Liver (tissue), 8 donors: ENCODE measurements at regions not wholly inside any gene's neighbourhood (a gene's known extent, or its start where the extent isn't known, plus 50 kb on each side); places are given as distances from the start of the nearest gene placed in this dataset.
"Not testable (repeated sequence)": the region's sequence is repeated elsewhere in the genome, so short reads cannot be mapped to it uniquely, and the experiment has no call there.

ENCODE experiments used
- DNase-seq: peaks from one replicate; pipeline ENCODE4 v3.0.0-alpha.2; 2017; ENCODE audit warnings: low spot score
- H3K27ac ChIP-seq, 2 donors: one replicate each; pipeline ENCODE4 v1.7.0; 2013; ENCODE audit warnings: inconsistent platforms in 2 of 2, low read length in 2 of 2, control low read depth in 1 of 2, low read depth in 1 of 2, mild to moderate bottlenecking in 1 of 2
- H3K27me3 ChIP-seq, 4 donors: one replicate each; pipeline versions ENCODE4 v1.6.1 to v1.7.0; 2013; ENCODE audit warnings: low read length in 3 of 4, inconsistent platforms in 1 of 4, mild to moderate bottlenecking in 1 of 4, moderate library complexity in 1 of 4; ENCODE audit not compliant: control insufficient read depth in 4 of 4, insufficient read depth in 4 of 4
- H3K36me3 ChIP-seq, 4 donors: one replicate each; pipeline versions ENCODE4 v1.6.1 to v1.7.0; 2013; ENCODE audit warnings: low read length in 3 of 4, mild to moderate bottlenecking in 3 of 4, low read depth in 1 of 4, moderate library complexity in 1 of 4; ENCODE audit not compliant: control insufficient read depth in 4 of 4, insufficient read depth in 3 of 4
- H3K4me1 ChIP-seq, 4 donors: one replicate each; pipeline versions ENCODE4 v1.6.1 to v1.7.0; 2013; ENCODE audit warnings: low read length in 3 of 4, mild to moderate bottlenecking in 3 of 4, moderate library complexity in 1 of 4; ENCODE audit not compliant: control insufficient read depth in 4 of 4, insufficient read depth in 4 of 4
- H3K4me3 ChIP-seq, 3 donors: one replicate each; pipeline versions ENCODE4 v1.6.1 to v1.7.0; 2013; ENCODE audit warnings: low read length in 3 of 3, control low read depth in 1 of 3, low read depth in 1 of 3, mild to moderate bottlenecking in 1 of 3
- H3K9ac ChIP-seq, 2 donors: one replicate each; pipeline ENCODE4 v1.7.0; 2013; ENCODE audit warnings: low read length in 2 of 2, mild to moderate bottlenecking in 2 of 2, moderate library complexity in 2 of 2, control low read depth in 1 of 2, low read depth in 1 of 2
- H3K9me3 ChIP-seq, 4 donors: one replicate each; pipeline versions ENCODE4 v1.6.1 to v1.7.0; 2013; ENCODE audit warnings: low read length in 3 of 4; ENCODE audit not compliant: control insufficient read depth in 4 of 4
- ATF3 ChIP-seq: IDR thresholded peaks from 2 replicates; pipeline ENCODE4 v1.6.1; 2016; ENCODE audit warnings: antibody characterized with exemption
- FOXA1 ChIP-seq: IDR thresholded peaks from 2 replicates; pipeline ENCODE4 v1.6.1; 2016; ENCODE audit warnings: antibody characterized with exemption
- HNF4A ChIP-seq, 2 donors: conservative IDR thresholded peaks; 2 replicates each; pipeline ENCODE4 v1.6.1; 2016; ENCODE audit warnings: antibody characterized with exemption in 2 of 2, mild to moderate bottlenecking in 2 of 2
- JUND ChIP-seq, 2 donors: IDR thresholded peaks; 2 replicates each; pipeline ENCODE4 v1.6.1; 2016; ENCODE audit warnings: antibody characterized with exemption in 2 of 2
- NR2F2 ChIP-seq: IDR thresholded peaks from 2 replicates; pipeline ENCODE4 v1.6.1; 2016; ENCODE audit warnings: antibody characterized with exemption
- RAD21 ChIP-seq, 2 donors: IDR thresholded peaks; 2 replicates each; pipeline ENCODE4 v1.6.1; 2016; ENCODE audit warnings: antibody characterized with exemption in 2 of 2, mild to moderate bottlenecking in 2 of 2
- RXRA ChIP-seq, 2 donors: IDR thresholded peaks; 2 replicates each; pipeline ENCODE4 v1.6.1; 2017 to 2018; ENCODE audit warnings: antibody characterized with exemption in 2 of 2, mild to moderate bottlenecking in 1 of 2
- SP1 ChIP-seq: IDR thresholded peaks from 2 replicates; pipeline ENCODE4 v1.6.1; 2018; ENCODE audit warnings: antibody characterized with exemption, mild to moderate bottlenecking
- ZBTB33 ChIP-seq: IDR thresholded peaks from 2 replicates; pipeline ENCODE4 v1.6.1; 2016; ENCODE audit warnings: antibody characterized with exemption
- WGBS: extraction: QIAGEN DNeasy Blood & Tissue Kit; methylation state at CpG from one replicate; pipeline ENCODE4 v1.1.7; 2013; 5-methylcytosine and 5-hydroxymethylcytosine counted together
- TF ChIP-seq, protein P1 (sequence below): fragments of 150-350 bp; IDR thresholded peaks from 2 replicates; pipeline ENCODE4 v1.5.1; 2017; ENCODE audit warnings: improper control_type of control experiment, low read depth, low read length; ENCODE audit not compliant: missing input control
- TF ChIP-seq, protein P2 (sequence below): IDR thresholded peaks from 2 replicates; pipeline ENCODE4 v1.6.1; 2016; ENCODE audit warnings: antibody characterized with exemption, mild to moderate bottlenecking
- donor health status: healthy.
- donor health status: healthy.
- donor health status: healthy.
- donor health status: healthy.
- donor health status: healthy.

DNA sequence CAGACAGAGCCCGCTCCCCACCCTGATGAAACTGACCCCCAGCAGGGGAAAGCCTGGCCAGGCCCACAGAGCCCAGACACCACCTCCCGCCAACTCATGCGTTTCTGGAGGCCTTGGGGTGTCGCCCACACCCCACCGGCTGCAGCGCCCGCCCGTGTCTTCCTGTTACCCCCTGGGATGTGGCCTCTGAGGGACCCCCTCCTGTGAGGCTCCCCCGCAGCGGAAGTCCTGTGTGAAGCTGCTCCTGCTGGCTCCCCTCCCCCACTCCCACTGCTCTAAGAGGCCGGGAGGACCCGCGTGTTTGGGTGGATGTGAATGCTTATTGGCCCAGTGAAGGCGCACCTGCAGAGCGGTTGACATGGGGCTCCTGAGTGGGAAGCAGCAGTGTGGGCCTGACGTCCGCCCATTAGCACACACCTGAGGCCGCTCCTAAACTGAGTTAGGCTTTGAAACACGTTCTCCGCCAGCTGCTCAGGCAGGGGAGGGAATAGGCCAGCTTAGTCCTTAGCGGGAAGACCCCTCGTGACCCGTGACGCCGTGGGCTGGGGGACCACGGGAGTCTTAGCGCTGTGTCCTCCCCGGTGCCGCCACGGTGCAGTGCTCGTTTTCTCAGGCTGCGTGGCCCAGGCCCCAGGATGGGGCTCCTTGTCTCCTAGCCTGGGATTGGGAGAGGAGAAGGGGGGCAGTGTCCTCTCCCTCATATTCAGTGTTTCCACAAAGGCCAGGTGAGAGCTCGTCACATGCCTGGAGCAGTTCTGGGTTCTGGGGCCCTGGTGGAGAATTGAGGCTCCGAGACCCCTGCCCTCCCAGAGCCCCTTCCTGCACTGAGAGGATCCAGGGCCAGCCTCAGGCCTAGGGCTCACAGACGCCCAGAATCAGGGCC lies 323.4 kb upstream of the SFSWAP start:
- Histone ChIP-seq H3K4me1 (no peaks in the 10 kb centered on the region), H3K27ac (no peak overlapping the region), H3K9ac (no peak overlapping the region), H3K9me3 (no peaks in the 10 kb centered on the region), H3K27me3 (no peaks in the 10 kb centered on the region), H3K36me3 (no peaks in the 10 kb centered on the region), H3K4me3 (no peak overlapping the region)
- TF ChIP-seq FOXA1: no peak
- TF ChIP-seq, protein P1, sequence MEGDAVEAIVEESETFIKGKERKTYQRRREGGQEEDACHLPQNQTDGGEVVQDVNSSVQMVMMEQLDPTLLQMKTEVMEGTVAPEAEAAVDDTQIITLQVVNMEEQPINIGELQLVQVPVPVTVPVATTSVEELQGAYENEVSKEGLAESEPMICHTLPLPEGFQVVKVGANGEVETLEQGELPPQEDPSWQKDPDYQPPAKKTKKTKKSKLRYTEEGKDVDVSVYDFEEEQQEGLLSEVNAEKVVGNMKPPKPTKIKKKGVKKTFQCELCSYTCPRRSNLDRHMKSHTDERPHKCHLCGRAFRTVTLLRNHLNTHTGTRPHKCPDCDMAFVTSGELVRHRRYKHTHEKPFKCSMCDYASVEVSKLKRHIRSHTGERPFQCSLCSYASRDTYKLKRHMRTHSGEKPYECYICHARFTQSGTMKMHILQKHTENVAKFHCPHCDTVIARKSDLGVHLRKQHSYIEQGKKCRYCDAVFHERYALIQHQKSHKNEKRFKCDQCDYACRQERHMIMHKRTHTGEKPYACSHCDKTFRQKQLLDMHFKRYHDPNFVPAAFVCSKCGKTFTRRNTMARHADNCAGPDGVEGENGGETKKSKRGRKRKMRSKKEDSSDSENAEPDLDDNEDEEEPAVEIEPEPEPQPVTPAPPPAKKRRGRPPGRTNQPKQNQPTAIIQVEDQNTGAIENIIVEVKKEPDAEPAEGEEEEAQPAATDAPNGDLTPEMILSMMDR: no peak
- no peak for TF ChIP-seq JUND (IDR thresholded peaks at IDR 0.05)
- no peak for TF ChIP-seq NR2F2
- no peak for TF ChIP-seq RXRA (IDR thresholded peaks at IDR 0.05)
- no peak for TF ChIP-seq ZBTB33
- no peak for TF ChIP-seq ATF3
- no peak for TF ChIP-seq SP1
- TF ChIP-seq, protein P2, sequence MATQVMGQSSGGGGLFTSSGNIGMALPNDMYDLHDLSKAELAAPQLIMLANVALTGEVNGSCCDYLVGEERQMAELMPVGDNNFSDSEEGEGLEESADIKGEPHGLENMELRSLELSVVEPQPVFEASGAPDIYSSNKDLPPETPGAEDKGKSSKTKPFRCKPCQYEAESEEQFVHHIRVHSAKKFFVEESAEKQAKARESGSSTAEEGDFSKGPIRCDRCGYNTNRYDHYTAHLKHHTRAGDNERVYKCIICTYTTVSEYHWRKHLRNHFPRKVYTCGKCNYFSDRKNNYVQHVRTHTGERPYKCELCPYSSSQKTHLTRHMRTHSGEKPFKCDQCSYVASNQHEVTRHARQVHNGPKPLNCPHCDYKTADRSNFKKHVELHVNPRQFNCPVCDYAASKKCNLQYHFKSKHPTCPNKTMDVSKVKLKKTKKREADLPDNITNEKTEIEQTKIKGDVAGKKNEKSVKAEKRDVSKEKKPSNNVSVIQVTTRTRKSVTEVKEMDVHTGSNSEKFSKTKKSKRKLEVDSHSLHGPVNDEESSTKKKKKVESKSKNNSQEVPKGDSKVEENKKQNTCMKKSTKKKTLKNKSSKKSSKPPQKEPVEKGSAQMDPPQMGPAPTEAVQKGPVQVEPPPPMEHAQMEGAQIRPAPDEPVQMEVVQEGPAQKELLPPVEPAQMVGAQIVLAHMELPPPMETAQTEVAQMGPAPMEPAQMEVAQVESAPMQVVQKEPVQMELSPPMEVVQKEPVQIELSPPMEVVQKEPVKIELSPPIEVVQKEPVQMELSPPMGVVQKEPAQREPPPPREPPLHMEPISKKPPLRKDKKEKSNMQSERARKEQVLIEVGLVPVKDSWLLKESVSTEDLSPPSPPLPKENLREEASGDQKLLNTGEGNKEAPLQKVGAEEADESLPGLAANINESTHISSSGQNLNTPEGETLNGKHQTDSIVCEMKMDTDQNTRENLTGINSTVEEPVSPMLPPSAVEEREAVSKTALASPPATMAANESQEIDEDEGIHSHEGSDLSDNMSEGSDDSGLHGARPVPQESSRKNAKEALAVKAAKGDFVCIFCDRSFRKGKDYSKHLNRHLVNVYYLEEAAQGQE: no peak
- TF ChIP-seq RAD21 (IDR thresholded peaks at IDR 0.05): no peak
- TF ChIP-seq HNF4A (conservative IDR thresholded peaks at IDR 0.05): no peak
- no peak for DNase-seq
- 69% methylated on average over 35 of the region's 35 CpGs for WGBS

DNA sequence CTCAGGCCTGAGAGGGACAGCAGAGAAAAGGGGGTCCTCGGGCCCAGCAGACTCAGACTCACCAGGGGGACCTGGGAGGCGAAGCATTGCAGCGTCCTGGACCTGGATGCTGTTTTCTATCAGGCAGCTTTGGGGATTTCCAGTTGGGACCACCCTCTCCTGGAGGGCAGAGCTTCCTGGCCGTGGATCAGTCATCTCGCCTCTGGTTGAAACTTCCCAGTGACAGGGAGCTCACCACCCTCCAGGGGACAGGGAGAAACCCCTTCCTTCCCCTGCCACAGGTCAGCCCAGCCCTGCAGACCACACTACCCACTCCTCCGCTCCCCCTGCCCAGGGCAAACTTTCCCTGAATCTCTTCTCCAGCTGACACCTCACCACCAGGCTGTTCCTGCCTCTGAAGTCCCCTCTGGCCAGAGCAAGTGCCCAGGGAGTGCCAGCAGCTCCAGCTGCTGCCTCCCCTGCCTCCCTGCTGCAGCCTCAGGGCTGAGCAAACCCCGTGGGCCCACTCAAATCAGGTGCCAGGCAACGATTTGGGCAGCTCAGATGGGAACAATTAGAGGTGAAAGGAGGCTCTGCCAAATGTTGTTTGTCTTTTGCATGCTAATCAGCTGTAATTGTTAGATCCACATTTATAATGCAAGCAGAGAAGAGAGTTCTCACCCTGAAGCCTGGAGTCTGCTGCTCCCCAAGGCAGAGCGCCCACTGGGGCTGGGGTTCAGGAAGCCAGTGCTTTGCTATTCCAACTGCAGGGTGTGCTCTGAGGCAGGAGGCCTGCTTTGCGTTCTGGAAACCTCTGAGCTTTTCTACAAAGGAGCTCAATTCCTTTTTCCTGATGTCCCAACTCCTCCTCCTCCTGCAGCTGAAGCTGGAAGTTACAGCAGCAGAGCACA lies 322.5 kb upstream of the SFSWAP start:
- WGBS: 62% methylated on average over 8 of the region's 10 CpGs
- H3K9ac ChIP-seq, H3K27me3 ChIP-seq, DNase-seq, H3K27ac ChIP-seq, H3K4me3 ChIP-seq, H3K4me1 ChIP-seq, H3K36me3 ChIP-seq, H3K9me3 ChIP-seq: not testable (repeated sequence)
